Right ventricle myocardium inferior (tissue), 1 donor: ENCODE measurements at regions not wholly inside any gene's neighbourhood (a gene's known extent, or its start where the extent isn't known, plus 50 kb on each side); places are given as distances from the start of the nearest gene placed in this dataset.
"Not testable (repeated sequence)": the region's sequence is repeated elsewhere in the genome, so short reads cannot be mapped to it uniquely, and the experiment has no call there.

Experiments used
- ATAC-seq: fragments of 200-7000 bp; cut with Tn5 transposase; one replicate; pipeline ENCODE4 v1.9.1; 2020; ENCODE audit warnings: mild to moderate bottlenecking, moderate library complexity
- DNase-seq: peaks from one replicate; pipeline ENCODE4 v3.0.0; 2021; ENCODE audit errors: missing footprints
- intact Hi-C: fragments of 100-400 bp; cut with DNase I; formaldehyde crosslinking; loops from one replicate; pipeline ENCODE4 v1.11.0; 2022
- donor health status: DM: no; HTN: yes; CAD: no; lungs with severe emphysema.

DNA sequence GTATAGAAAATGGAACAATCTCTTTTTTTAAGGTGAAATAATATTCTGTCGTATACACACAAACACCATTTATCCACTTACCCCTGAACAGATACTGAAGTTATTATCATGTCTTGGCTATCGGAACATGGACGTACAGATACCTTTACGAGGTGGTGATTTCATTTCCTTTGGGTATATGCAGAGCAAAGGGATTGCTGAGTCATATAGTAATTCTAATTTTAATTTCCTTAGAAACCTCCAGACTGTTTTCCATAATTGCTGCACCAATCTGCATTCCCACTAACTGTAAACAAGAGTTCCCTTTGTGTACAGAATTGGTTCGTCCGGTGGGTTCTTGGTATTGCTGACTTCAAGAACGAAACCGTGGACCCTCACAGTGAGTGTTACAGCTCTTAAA is 179.4 kb downstream of the SHOX2 start:
- ATAC-seq (no peak), DNase-seq (no peak)
- intact Hi-C loops = no loop called here

- ATAC-seq = no peak
- intact Hi-C loops = no loop called here
Observed at GRCh38 chr3:157922614-157923013, 183.6 kb downstream of the SHOX2 start.

GRCh38 chr3:157921811-157922210 is 184.4 kb downstream of the SHOX2 start:
- intact Hi-C loops = no loop called here
- ATAC-seq = no peak
- DNase-seq = no peak

More at GRCh38 chr3:157922614-157923013, 183.6 kb downstream of the SHOX2 start:
- no peak for DNase-seq

DNA sequence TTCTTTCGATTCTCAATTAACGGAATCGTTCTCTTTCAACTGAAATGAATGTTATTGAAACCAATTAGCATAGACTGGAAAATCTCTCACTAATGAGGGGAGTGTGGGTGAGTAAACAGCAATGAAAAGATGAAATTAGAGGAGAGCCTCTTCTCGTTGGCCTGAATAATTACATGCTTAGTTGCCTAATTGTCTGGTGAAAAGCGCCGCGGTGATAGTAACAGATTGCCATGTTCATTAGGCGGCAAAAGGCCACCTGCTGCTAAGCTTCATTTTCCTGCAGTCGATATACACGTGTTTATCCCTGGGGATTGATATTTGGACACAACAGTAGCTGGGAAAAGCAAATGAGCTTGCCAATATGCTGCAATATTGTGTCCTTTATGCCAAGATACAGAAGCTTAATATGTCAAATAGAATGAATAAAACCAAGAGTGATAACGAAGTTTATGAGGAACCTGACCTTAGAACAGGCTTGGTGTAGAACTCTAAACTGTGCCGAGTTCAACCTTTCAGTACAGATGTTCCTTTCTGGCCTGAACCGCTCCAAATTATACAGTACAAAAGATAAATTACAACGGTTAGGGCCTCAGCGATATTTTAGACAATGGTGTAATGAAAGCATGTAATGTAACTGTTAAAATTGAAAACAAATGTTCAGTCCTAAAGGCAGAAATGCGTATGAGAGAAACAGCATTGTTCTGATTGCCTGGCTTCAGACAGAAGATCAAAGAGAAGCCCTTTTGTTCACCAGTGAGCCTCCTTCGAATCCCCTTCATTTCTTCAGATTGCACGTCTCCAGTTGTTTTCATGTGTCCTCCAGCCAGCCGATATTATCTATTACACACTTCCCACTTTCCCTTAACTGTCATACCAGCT is 185.2 kb downstream of the SHOX2 start:
- ATAC-seq (peak; percentile 26), DNase-seq (no peak)
- intact Hi-C loops = no loop called here

DNA sequence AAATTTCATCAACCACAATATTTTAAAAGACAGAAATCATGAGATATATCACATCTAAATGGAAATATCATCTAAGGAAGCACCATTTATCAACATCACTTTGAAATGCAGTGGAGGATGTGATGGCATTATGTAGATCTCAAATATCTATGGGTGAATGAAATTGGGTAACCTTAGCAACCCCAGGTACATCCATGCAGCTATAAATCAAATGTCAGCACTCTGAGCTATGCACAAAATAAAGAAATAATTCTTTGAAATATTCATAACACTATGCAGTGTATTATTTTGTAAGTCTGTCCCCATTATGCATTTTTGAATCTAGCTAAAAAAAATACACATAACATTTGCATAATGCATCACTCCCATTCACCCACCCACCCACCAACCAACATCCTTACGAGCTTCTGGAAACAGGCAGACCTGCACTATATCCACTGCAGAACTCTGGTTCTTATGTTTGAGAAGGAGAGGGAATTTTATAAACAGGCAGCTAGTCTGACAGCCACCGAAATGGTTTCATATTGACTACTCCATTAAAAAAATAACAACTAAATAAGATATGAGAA is 186.8 kb downstream of the SHOX2 start:
- DNase-seq (no peak), ATAC-seq (no peak)
- intact Hi-C loops = no loop called here

GRCh38 chr3:157918402-157918801 is 187.8 kb downstream of the SHOX2 start:
- intact Hi-C loops = no loop called here
- DNase-seq (no peak), ATAC-seq (no peak)

DNA sequence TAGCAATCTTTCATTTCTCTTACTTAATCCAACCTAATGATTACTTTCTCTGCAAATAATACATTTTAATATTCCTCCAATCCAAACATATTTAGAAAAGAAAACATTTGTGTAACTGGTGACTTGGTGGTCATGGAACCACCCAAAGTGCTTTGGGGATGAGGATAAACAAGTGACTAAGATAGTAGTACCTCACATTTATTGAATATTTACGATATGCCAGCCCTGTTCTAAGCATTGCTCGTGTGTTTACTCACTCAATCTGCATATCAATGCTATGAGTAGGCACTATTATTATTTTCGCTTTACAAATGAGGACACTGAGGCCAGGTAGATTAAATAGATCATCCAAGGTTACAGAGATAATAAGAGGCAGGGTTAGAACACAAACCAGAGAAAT is 189.5 kb downstream of the SHOX2 start:
- ATAC-seq (no peak), DNase-seq (no peak)
- intact Hi-C loops = no loop called here

DNA sequence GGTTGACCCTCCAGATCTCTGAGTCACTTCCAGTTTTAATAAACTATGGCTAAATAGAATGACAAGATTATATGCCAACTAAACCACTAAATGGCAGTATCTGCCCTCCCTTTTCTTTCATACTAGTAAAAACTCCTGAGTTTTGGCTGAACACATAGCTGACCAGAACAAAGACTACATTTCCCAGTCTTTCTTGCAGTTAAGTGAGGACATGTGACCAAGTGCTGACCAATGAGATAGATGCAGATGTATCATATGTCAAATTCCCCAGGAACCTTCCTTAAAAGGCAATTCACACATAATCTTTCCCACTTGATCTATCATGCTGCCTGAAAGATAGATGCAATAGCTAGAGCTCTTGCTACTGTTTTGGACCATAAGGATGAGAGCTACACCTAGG is 191.3 kb downstream of the SHOX2 start:
- DNase-seq (no peak), ATAC-seq (no peak)
- intact Hi-C loops = no loop called here

DNA sequence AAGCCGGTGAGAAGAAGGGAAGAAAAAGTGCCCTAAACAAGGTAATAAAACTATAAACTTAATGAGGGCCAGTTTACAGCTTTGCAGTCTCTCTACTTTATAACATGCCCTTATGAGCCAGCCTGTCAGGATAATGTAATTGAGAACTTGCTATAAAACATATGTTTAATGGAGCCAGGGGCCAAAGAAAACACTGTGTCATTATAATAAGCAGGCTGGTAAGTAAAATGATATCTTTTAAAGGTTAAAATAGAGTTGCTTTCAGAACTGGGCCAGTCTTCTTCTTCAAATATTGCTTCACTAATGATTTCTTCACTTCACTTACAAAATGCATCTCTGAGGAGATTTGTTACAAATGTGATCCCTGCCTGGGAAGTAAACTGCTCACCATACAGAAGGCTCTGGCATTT is 192.5 kb downstream of the SHOX2 start:
- intact Hi-C loops = no loop called here
- DNase-seq = no peak
- ATAC-seq = no peak

DNA sequence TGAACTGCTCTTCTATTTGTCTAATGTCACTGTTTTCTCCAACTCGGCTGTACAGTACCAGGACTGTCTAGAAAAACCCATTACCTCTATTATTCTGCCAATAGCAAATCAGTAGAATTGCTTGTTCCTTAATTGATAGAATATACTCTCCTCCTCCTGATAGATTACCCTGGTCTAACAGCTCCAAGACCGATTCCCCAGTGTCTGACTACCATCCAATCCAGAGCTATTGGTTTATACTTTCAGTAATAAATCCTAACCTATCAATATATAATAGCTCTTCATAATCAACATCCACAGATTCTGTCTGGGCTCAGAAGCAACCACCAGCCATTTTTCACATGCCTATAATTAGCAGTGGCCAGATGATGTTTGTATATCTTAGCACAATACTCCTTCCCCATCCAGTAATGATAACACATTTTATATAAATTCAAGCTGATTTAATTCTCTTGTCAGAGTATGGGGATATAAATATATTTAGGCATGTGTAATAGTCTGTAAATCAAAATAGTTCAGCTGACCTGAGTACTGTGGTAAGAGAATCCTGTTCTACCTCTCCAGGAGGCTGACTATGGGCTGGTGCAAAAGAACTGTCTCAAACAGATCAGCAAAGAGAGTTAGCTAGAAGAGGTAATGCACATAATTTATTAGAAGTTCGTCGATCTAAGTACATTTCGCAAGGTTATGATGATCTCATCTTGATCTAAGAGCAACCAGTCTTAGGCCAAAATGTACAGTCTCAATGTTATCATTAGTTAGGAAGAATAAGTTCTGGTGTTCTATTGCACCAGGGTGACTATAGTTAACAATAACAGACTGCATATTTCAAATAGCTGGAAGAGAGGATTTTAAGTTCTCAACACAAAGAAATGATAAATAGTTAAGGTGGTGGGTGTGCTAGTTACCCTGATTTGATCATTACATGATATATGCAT is 193.4 kb downstream of the SHOX2 start:
- ATAC-seq (no peak), DNase-seq (no peak)
- intact Hi-C loops = no loop called here

DNA sequence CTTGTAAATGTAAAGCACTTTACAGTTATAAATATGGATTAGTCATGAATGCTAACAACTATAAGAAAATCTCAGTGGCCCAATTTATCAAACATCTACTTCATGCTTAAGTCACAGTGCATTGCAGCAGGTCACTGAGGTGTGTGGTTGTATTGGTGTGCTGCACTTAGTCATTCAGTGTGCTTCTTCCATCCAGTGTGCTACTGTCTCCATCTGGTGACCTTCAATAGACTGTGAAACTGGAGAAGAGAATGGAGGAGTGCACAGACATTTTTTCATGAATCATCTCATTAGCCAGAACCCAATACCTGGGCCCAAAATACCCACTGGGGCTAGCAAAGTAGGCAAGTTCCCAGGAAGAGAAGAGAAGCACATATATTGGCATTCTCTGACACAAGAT is 199.6 kb downstream of the SHOX2 start:
- DNase-seq (no peak), ATAC-seq (no peak)
- intact Hi-C loops = no loop called here

GRCh38 chr3:157905885-157906284 is 200.3 kb downstream of the SHOX2 start:
- intact Hi-C loops = no loop called here
- DNase-seq (no peak), ATAC-seq (no peak)

DNA sequence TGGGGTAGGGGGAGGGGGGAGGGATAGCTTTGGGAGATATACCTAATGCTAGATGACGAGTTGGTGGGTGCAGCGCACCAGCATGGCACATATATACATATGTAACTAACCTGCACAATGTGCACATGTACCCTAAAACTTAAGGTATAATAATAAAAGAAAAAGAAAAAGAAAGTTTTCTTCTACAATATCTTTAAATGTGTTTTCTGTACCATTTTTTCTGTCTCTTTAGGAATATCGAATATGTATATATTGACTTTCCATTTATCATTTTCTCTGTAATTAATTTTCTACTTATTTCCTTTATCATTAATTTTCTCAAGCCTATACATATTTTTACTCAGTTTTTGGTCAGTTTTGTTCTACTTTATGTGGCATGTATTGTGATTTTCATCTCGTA is 203.5 kb downstream of the SHOX2 start:
- intact Hi-C loops, DNase-seq, ATAC-seq: not testable (repeated sequence)

- ATAC-seq = no peak
- no peak for DNase-seq
- intact Hi-C loops = no loop called here
Observed at GRCh38 chr3:157888040-157888439, 218.2 kb downstream of the SHOX2 start.

DNA sequence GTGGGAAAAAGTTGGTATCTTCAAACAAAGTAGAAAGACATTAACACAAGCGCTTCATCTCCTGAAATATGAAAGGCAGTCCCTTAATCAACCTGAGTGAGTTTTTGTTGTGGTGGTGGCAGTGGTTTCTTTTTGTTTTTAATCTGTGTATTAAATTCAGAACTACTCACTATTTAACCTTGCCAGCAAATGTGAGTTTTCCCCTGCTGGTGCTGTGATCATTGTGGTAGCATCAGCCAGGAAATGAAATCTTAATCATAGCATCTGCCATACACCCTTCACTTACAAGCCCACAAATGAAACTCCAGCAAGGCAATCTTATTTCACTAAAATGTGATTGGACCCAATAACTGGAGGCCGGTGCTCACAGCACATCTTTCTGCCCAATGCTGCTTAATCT is 229.7 kb downstream of the SHOX2 start:
- intact Hi-C loops = no loop called here

GRCh38 chr3:157872902-157873301 is 233.3 kb downstream of the SHOX2 start:
- DNase-seq (no peak), ATAC-seq (no peak)
- intact Hi-C loops = no loop called here

More for the DNA sequence above, 229.7 kb downstream of the SHOX2 start:
- no peak for DNase-seq
- no peak for ATAC-seq

DNA sequence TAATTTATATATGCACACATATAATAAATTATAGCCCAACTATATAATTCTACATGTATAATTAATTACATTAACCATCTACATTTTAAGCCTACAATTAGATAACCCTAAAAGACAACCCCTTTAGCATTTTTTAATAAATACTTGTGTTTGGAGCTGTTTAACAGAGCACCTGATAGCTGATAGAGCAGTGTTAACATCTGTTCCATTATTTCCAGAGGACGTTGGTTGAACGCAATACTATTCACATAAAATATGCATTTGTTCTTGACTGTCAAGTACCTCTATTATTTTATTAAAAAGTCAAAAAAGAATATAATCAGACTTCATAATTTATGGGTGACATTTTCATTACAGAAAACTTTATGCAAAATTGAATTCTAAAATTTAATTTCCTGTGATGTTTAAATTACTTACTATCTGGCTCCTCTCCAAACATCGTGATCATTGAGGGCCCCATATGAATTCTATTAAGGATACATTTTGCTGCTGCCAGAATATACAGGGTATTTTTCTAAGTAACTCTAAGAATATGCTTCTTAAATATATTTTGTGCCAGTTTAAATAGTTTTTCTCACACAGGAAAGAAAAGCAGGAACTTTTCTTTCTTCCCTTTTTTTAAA is 234.3 kb downstream of the SHOX2 start:
- intact Hi-C loops = no loop called here
- DNase-seq = no peak
- ATAC-seq = no peak

DNA sequence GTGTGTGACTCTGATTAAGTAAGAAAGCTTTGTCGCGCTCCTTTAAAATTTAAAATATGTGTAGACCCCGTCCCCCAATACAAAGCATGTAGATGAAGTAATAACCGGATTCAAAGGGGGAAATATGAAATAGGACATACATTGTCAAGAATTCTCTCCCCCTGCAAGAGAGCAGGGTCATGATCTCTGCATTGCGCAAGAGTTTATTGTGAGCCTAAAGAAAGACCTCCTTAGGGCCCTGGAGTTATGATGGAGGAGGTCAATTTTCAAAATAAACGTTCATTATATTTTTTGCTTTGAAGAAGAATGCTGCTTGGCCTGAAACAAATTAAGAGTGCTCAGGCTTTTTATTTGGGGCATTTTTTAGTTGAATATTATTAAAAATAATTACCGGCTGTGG is 235.0 kb downstream of the SHOX2 start:
- intact Hi-C loops = no loop called here
- ATAC-seq = no peak
- DNase-seq = no peak

DNA sequence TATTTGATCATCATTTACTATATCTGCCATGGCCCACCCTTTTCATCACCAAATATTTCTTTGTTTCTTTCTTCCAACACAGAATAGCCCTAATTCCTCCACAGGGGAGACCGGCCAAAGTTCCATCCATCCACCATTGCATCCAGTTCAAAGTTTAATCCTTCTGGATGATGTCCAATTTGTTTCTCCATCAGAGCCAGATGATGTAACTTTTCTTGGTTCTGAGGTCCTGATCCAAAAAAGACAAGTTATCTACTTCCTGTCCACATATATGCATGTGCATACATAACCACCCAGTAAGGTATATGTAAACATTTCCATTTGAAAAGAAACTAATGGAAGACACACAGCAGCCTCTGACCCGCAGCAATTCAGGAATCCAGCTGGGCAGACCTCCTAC is 237.3 kb downstream of the SHOX2 start:
- ATAC-seq = peak; percentile 65
- no peak for DNase-seq
- intact Hi-C loops = no loop called here
